GM21737 (cell line): ENCODE measurements at regions not wholly inside any gene's neighbourhood (a gene's known extent, or its start where the extent isn't known, plus 50 kb on each side); places are given as distances from the start of the nearest gene placed in this dataset.

Source experiments
- ATAC-seq: cut with Tn5 transposase; IDR thresholded peaks from one replicate; pipeline ENCODE4 v1.9.1; 2021; ENCODE audit warnings: mild to moderate bottlenecking, moderate library complexity; ENCODE audit not compliant: unreplicated experiment

GRCh38 chr14:101117543-101117942 lies 214.0 kb upstream of the RTL1 start:
- ATAC-seq = no peak

GRCh38 chr14:101118233-101118632 lies 214.7 kb upstream of the RTL1 start:
- no peak for ATAC-seq

- ATAC-seq = no peak
These were observed 215.4 kb upstream of the RTL1 start for GRCh38 chr14:101118746-101119591.

GRCh38 chr14:101119830-101120571 lies 216.5 kb upstream of the RTL1 start:
- ATAC-seq = no peak

GRCh38 chr14:101120641-101121507 lies 217.4 kb upstream of the RTL1 start:
- no peak for ATAC-seq

GRCh38 chr14:101121508-101122139 lies 218.1 kb upstream of the RTL1 start:
- no peak for ATAC-seq

GRCh38 chr14:101122237-101123141 lies 219.0 kb upstream of the RTL1 start:
- no peak for ATAC-seq

- ATAC-seq = no peak
These were observed 220.3 kb upstream of the RTL1 start for GRCh38 chr14:101123618-101124510.

- no peak for ATAC-seq
These were observed 221.3 kb upstream of the RTL1 start for GRCh38 chr14:101124815-101125214.

- ATAC-seq = no peak
These were observed 221.8 kb upstream of the RTL1 start for GRCh38 chr14:101125313-101125712.

GRCh38 chr14:101125719-101126651 lies 222.5 kb upstream of the RTL1 start:
- ATAC-seq = no peak

- ATAC-seq = no peak
These were observed 223.2 kb upstream of the RTL1 start for GRCh38 chr14:101126731-101127130.

GRCh38 chr14:101127224-101127623 lies 223.7 kb upstream of the RTL1 start:
- no peak for ATAC-seq

- no peak for ATAC-seq
These were observed 225.2 kb upstream of the RTL1 start for GRCh38 chr14:101128478-101129321.

GRCh38 chr14:101129521-101130167 lies 226.1 kb upstream of the RTL1 start:
- no peak for ATAC-seq

- ATAC-seq = no peak
These were observed 227.3 kb upstream of the RTL1 start for GRCh38 chr14:101130861-101131260.
